ENCODE measurements at regions not wholly inside any gene's neighbourhood (a gene's known extent, or its start where the extent isn't known, plus 50 kb on each side); places are given as distances from the start of the nearest gene placed in this dataset.

- Histone ChIP-seq H3K9ac (replicated peaks in 1 of 4; ENCODE audit: extremely low read depth in 1 of 4, low read depth in 3 of 4, low read length in 3 of 4) (no peak overlapping the region), H3K18ac (ENCODE audit: extremely low read depth, low read length) (no peak overlapping the region), H3K4me3 (ENCODE audit: extremely low read depth in 1 of 4, insufficient read depth in 2 of 4, low read depth in 3 of 4, low read length in 4 of 4) (no peak overlapping the region), H3K79me2 (ENCODE audit: control insufficient read depth in 1 of 2, insufficient read depth in 2 of 2, low read length in 2 of 2) (no peaks in the 10 kb centered on the region), H2BK15ac (ENCODE audit: low read length) (no peak overlapping the region), H3K36me3 (ENCODE audit: control insufficient read depth in 2 of 4, insufficient read depth in 4 of 4, low read length in 3 of 4) (no peaks in the 10 kb centered on the region), H3K4ac (replicated peaks; ENCODE audit: insufficient read length, low read depth, low read length) (no peak overlapping the region), H4K91ac (replicated peaks; ENCODE audit: insufficient read length, low read length) (no peak overlapping the region), H2AFZ (ENCODE audit: low read length) (no peak overlapping the region), H3K14ac (ENCODE audit: insufficient read length) (no peak overlapping the region), H3K27me3 (replicated peaks in 1 of 4; ENCODE audit: control insufficient read depth in 3 of 4, extremely low read depth in 1 of 4, insufficient read depth in 3 of 4, low read length in 3 of 4) (no peaks in the 10 kb centered on the region), H3K27ac (ENCODE audit: low read depth, low read length) (no peak overlapping the region), H4K5ac (ENCODE audit: insufficient read length, low read depth, low read length) (no peak overlapping the region), H2AK5ac (ENCODE audit: low read depth, low read length) (no peak overlapping the region), H3K56ac (replicated peaks; ENCODE audit: insufficient read length, low read depth, low read length) (no peak overlapping the region), H2BK5ac (ENCODE audit: low read depth, low read length) (no peak overlapping the region), H3K79me1 (ENCODE audit: low read depth, low read length) (no peaks in the 10 kb centered on the region), H2BK20ac (ENCODE audit: low read length) (no peak overlapping the region), H2BK120ac (replicated peaks; ENCODE audit: low read depth, low read length) (no peak overlapping the region), H4K20me1 (replicated peaks in 1 of 2; ENCODE audit: control insufficient read depth in 1 of 2, insufficient read depth in 2 of 2, low read length in 2 of 2) (no peaks in the 10 kb centered on the region), H3K4me2 (ENCODE audit: insufficient read depth in 1 of 2, low read depth in 2 of 2, low read length in 2 of 2) (no peak overlapping the region), H2BK12ac (ENCODE audit: low read depth, low read length) (no peak overlapping the region), H3K23me2 (ENCODE audit: low read depth, low read length) (no peaks in the 10 kb centered on the region), H4K8ac (ENCODE audit: extremely low read depth, insufficient read depth, low read length) (no peak overlapping the region), H3K23ac (ENCODE audit: insufficient read length) (no peak overlapping the region), H3K9me3 (ENCODE audit: insufficient read depth in 2 of 2, low read depth in 1 of 2, low read length in 1 of 2) (no peaks in the 10 kb centered on the region), H3K4me1 (replicated peaks in 1 of 4; ENCODE audit: control insufficient read depth in 3 of 4, insufficient read depth in 4 of 4, low read length in 3 of 4) (peaks cover 0 to 3% (median 0%) of the 10 kb centered on the region in 4 experiments; a peak in 1 of 7 replicates)
- no peak for FAIRE-seq
- ChIA-PET CTCF (ENCODE audit: partially characterized antibody) (interaction anchor here (0.6 to 0.7 kb wide), 2 partner anchors 19 to 360 kb away, joined by 3 to 4 read pairs; no protein-coding TSS in a partner anchor), POLR2A (ENCODE audit: partially characterized antibody) (no interaction called here)
- no peak for DNase-seq (ENCODE audit: low read depth in 1 of 2, low spot score in 2 of 2)
- 82% methylated on average over 3 of the region's 3 CpGs; no CpG with 5 or more reads in 1 of the 2 experiments for WGBS, 2 experiments (ENCODE audit: extremely low coverage in 1 of 2, insufficient coverage in 1 of 2, insufficient read length in 1 of 2, insufficient replicate concordance in 2 of 2, low coverage in 1 of 2, low lambda C conversion rate in 2 of 2, missing lambda C conversion rate in 1 of 2)
- TF ChIP-seq GTF2F1 (IDR thresholded peaks at IDR 0.05; ENCODE audit: borderline replicate concordance, low read depth, low read length) (no peak), TBP (IDR thresholded peaks at IDR 0.05; ENCODE audit: low read depth, low read length) (no peak), MAX (IDR thresholded peaks at IDR 0.05) (no peak), POU5F1 (IDR thresholded peaks at IDR 0.05; ENCODE audit: low read depth, low read length) (no peak), SP2 (IDR thresholded peaks at IDR 0.05; ENCODE audit: low read length) (no peak), TEAD4 (IDR thresholded peaks at IDR 0.05; ENCODE audit: low read depth, low read length) (no peak), CEBPB (IDR thresholded peaks at IDR 0.05; ENCODE audit: low read depth, low read length) (no peak), CBX8 (IDR thresholded peaks at IDR 0.05; ENCODE audit: borderline replicate concordance, low read depth, low read length) (no peak), KDM4A (IDR thresholded peaks at IDR 0.05; ENCODE audit: low read depth, low read length, severe bottlenecking) (no peak), E2F6 (IDR thresholded peaks at IDR 0.05) (no peak), YY1 (IDR thresholded peaks at IDR 0.05; ENCODE audit: low read depth, low read length) (no peak), JUN (IDR thresholded peaks at IDR 0.05; ENCODE audit: low read depth, low read length) (no peak), RFX5 (IDR thresholded peaks at IDR 0.05; ENCODE audit: borderline replicate concordance, low read depth, low read length) (no peak), TAF7 (optimal IDR thresholded peaks at IDR 0.05; ENCODE audit: borderline replicate concordance, low read depth, low read length) (no peak), PHF8 (conservative IDR thresholded peaks at IDR 0.05; ENCODE audit: low read depth, low read length) (no peak)
Observed at GRCh38 chr6:145250436-145250835, 484.9 kb downstream of the EPM2A start.

Measured in H1 (cell line).